Progenitor cell of endocrine pancreas (in vitro differentiated cells): ENCODE measurements at regions not wholly inside any gene's neighbourhood (a gene's known extent, or its start where the extent isn't known, plus 50 kb on each side); places are given as distances from the start of the nearest gene placed in this dataset.

Source experiments
- DNase-seq: peaks from one replicate; pipeline ENCODE4 v3.0.0; 2021; ENCODE audit warnings: low spot score; ENCODE audit not compliant: unreplicated experiment
- H3K27ac Mint-ChIP-seq: 2 replicates; pipeline ENCODE4 v1.8.0; 2021; ENCODE audit warnings: mild to moderate bottlenecking, moderate library complexity, mixed read lengths
- H3K27me3 Mint-ChIP-seq: 2 replicates; pipeline ENCODE4 v1.8.0; 2021; ENCODE audit warnings: mixed read lengths
- H3K36me3 Mint-ChIP-seq: 2 replicates; pipeline ENCODE4 v1.8.0; 2022; ENCODE audit warnings: mixed read lengths; ENCODE audit not compliant: insufficient read depth
- H3K4me1 Mint-ChIP-seq: 2 replicates; pipeline ENCODE4 v1.8.0; 2021; ENCODE audit warnings: low read depth, mixed read lengths
- H3K4me3 Mint-ChIP-seq: 2 replicates; pipeline ENCODE4 v1.8.0; 2021; ENCODE audit warnings: low read depth, mild to moderate bottlenecking, moderate library complexity, mixed read lengths
- H3K9me3 Mint-ChIP-seq: 2 replicates; pipeline ENCODE4 v1.8.0; 2021; ENCODE audit warnings: low read depth, mixed read lengths
- TF ChIP-seq, protein P1 (sequence below): fragments of 200-600 bp; sonication (generic); IDR thresholded peaks from one replicate; pipeline ENCODE4 v1.5.0; 2021; ENCODE audit warnings: antibody characterized with exemption, mild to moderate bottlenecking; ENCODE audit not compliant: unreplicated experiment

DNA sequence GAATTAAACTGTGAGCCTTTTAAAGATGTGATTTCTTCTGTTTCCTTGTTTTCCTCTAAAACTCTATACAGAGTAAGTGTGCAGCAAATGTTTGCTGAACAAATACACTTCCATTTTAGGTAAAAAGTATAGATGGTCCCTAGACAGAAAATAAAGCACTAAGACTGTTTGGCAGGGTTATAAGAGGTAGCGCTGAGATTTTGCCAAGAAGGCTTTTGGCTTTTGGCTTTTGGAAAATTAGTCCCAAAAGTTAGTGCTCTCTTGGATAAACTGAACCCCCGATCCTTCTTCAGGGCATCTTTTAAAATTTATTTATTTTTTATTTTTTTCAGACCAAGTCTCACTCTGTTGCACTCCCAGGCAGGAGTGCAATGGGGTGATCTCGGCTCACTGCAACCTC is 175.7 kb upstream of the NRP1 start:
- H3K27me3 Mint-ChIP-seq, result no peaks in the 10 kb centered on the region
- no peaks in the 10 kb centered on the region for H3K9me3 Mint-ChIP-seq
- no peak for DNase-seq
- TF ChIP-seq, protein P1, sequence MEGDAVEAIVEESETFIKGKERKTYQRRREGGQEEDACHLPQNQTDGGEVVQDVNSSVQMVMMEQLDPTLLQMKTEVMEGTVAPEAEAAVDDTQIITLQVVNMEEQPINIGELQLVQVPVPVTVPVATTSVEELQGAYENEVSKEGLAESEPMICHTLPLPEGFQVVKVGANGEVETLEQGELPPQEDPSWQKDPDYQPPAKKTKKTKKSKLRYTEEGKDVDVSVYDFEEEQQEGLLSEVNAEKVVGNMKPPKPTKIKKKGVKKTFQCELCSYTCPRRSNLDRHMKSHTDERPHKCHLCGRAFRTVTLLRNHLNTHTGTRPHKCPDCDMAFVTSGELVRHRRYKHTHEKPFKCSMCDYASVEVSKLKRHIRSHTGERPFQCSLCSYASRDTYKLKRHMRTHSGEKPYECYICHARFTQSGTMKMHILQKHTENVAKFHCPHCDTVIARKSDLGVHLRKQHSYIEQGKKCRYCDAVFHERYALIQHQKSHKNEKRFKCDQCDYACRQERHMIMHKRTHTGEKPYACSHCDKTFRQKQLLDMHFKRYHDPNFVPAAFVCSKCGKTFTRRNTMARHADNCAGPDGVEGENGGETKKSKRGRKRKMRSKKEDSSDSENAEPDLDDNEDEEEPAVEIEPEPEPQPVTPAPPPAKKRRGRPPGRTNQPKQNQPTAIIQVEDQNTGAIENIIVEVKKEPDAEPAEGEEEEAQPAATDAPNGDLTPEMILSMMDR, result no peak
- H3K36me3 Mint-ChIP-seq, result no peaks in the 10 kb centered on the region
- H3K4me1 Mint-ChIP-seq, result peaks cover 17% of the 10 kb centered on the region
- no peak overlapping the region for H3K4me3 Mint-ChIP-seq
- H3K27ac Mint-ChIP-seq, result peak overlapping the region; percentile 94

DNA sequence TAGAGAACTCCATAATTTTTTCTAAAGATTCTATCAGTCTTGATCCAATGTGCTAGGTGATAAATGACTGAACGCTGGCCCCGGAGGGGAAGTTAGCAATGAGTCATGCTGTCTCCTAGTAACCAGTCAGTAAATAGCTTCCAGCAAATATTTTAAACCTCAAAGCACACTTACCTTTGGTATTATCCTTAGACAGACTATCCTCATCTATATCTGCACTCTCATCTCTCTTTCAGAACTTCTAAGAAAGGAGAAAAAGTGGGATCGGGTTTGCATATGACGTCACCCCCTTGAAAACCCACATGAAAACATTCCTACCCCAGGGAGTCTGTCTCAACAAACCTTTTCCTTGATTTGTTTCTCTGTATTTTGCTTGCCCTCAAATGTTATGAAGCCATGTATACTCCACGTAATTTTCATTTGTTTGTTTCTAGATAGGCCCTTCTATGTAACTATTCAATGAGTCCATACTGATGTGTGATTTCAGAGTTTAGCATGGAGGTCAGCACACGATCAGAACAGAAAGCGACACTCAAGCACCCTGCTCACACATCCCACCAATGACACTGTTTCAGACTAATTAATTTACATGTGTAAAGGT is 174.9 kb upstream of the NRP1 start:
- no peak for DNase-seq
- no peaks in the 10 kb centered on the region for H3K9me3 Mint-ChIP-seq
- TF ChIP-seq, protein P1, result no peak
- no peaks in the 10 kb centered on the region for H3K36me3 Mint-ChIP-seq
- H3K4me1 Mint-ChIP-seq, result peaks cover 17% of the 10 kb centered on the region
- peak overlapping the region; percentile 94 for H3K27ac Mint-ChIP-seq
- H3K27me3 Mint-ChIP-seq, result no peaks in the 10 kb centered on the region
- peak overlapping the region; percentile 49 for H3K4me3 Mint-ChIP-seq

GRCh38 chr10:33507662-33508425 is 173.4 kb upstream of the NRP1 start:
- Mint-ChIP-seq H3K27me3 (no peaks in the 10 kb centered on the region), H3K4me1 (peaks cover 17% of the 10 kb centered on the region), H3K4me3 (no peak overlapping the region), H3K9me3 (peaks cover 3% of the 10 kb centered on the region), H3K36me3 (no peaks in the 10 kb centered on the region), H3K27ac (no peak overlapping the region)
- no peak for DNase-seq
- TF ChIP-seq, protein P1, result no peak

- DNase-seq, result no peak
- H3K27ac Mint-ChIP-seq, result no peak overlapping the region
- H3K4me1 Mint-ChIP-seq, result peaks cover 17% of the 10 kb centered on the region
- H3K9me3 Mint-ChIP-seq, result peaks cover 9% of the 10 kb centered on the region
- TF ChIP-seq, protein P1, result no peak
- no peaks in the 10 kb centered on the region for H3K36me3 Mint-ChIP-seq
- no peaks in the 10 kb centered on the region for H3K27me3 Mint-ChIP-seq
- H3K4me3 Mint-ChIP-seq, result no peak overlapping the region
Measured at GRCh38 chr10:33506838-33507661, 172.6 kb upstream of the NRP1 start.

DNA sequence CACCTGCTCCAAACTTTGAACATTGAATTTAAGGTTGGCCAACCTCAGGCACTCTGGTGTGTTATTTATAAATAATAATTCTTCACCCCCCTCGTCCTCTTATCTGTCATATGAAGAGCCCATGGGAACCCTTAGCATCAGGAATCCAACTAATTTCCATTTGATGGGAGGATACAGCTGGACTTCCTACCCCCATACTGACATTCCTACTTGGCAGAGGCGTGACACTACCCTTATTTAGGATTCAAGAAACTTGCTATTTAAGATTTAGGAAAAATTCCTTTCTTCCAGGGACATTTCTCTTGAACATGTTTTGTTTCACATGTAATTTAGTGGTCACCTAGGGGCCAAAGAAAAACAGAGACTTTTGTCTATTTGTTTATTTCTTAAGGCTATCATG is 171.9 kb upstream of the NRP1 start:
- DNase-seq, result no peak
- Mint-ChIP-seq H3K27ac (no peak overlapping the region), H3K9me3 (peaks cover 10% of the 10 kb centered on the region), H3K4me3 (no peak overlapping the region), H3K4me1 (peaks cover 17% of the 10 kb centered on the region), H3K27me3 (no peaks in the 10 kb centered on the region), H3K36me3 (no peaks in the 10 kb centered on the region)
- TF ChIP-seq, protein P1, result no peak
